NCI-H1930 (cell line): ENCODE measurements at regions not wholly inside any gene's neighbourhood (a gene's known extent, or its start where the extent isn't known, plus 50 kb on each side); places are given as distances from the start of the nearest gene placed in this dataset.
"Not testable (repeated sequence)": the region's sequence is repeated elsewhere in the genome, so short reads cannot be mapped to it uniquely, and the experiment has no call there.

Experiments used
- DNase-seq, 2 experiments: peaks; one replicate each; lab custom pipeline; 2025; lab: John Stamatoyannopoulos, UW

DNA sequence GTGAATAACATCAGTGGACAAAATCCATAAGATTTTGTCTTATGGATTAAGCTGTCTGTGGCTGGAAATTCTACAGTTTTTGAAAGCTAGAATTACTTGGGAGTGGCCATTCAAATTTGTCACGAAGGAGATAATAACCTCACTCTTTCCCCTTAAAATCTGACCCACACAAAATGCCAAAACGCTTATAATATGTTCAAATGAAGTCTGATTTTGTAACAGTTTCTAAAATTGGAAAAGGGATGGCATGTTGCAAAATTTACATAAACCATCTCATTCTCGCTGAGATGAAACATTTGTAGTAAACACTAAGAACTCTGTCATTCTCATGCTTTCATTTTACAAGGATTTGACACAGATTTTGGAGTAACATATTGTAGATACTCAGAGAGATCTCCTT is 112.7 kb downstream of the GJA1 start:
- no peak for DNase-seq

DNA sequence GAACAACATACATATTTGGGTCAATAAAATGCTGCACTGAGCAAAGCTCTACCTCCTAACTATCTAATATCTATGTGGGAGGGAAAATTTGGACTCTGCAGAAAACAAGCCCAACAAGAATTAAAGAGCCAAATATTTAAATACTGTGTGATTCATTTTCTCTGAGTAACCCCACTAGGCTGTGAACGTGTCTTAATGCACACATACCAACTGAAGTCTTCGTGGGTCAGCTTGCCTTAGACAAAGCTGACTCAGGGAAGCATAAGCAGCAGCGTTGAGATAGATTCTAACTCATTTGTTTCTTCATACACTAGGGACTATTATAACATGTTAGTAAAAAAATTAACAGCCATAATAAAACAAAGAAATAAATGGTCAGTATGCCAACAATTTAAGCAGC is 114.3 kb downstream of the GJA1 start:
- DNase-seq, result no peak

DNA sequence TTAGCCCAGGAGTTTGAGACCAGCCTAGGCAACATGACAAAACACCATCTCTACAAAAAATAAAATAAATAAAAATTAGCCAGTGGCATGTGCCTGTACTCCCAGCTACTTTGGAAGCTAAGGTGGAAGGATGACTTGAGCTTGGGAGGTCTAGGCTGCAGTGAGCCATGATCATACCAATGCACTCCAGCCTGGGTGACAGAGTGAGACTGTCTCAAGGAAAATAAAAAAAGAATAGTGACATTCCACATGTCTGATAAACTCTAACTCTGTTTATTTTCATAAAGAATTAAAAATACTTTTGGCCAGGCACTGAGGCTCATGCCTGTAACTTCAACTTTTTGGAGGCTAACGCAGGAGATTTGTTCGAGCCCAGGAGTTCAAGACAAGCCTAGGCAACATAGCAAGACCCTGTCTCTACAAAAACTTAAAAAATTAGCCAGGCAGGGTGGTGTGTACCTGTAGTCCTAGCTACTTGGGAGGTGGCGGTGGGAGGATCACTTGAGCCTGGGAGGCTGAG is 115.1 kb downstream of the GJA1 start:
- no peak for DNase-seq

GRCh38 chr6:121555201-121555600 is 119.8 kb downstream of the GJA1 start:
- no peak for DNase-seq

GRCh38 chr6:121556149-121556548 is 120.7 kb downstream of the GJA1 start:
- not testable (repeated sequence) for DNase-seq

GRCh38 chr6:121557146-121557940 is 121.9 kb downstream of the GJA1 start:
- no peak for DNase-seq

DNA sequence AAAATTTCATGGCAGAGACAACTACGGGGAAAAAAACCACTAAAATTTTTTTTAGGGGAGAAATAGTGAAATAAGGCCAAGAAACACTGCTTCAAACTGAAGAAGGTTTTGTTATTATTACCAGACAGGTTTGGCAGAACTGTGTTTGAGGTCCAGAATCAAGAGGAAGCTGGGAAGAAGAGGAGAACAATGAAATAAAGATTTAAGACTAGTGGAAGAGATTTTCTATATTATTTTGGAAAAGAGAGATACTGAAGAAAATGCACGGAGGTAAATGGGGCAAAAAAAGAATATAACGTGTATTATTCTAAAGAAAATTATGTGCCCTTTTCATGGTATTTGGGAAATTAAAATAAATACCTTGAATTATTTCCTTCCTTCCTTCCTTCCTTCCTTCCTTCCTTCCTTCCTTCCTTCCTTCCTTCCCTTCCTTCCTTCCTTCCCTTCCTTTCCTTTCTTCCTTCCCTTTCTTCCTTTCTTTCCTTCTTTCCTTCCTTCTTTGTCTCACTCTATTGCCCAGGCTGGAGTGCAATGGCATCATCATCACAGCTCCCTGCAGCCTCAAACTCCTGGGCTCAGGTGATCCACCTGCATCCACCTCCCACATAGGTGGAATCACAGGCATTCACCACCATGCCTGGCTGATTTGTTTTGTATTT is 124.3 kb downstream of the GJA1 start:
- no peak for DNase-seq

DNA sequence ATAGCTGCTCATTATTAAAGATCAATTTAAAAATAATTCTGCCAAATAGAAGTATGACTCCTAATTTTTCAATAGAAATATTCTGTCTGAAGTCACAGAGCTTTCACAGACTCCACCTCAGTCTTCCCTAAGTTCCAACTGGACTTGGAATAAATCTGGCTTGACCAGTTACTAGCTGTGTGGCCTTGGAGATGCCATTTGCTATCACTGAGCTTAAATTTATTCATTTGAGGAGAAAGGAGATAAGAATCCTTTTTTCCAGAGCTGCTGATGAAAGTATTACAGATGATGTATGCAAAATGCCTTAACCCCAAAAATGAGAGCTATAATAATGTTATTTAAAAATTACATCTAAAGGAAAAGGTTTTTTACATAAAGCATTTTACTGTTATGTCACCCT is 125.0 kb downstream of the GJA1 start:
- no peak for DNase-seq

DNA sequence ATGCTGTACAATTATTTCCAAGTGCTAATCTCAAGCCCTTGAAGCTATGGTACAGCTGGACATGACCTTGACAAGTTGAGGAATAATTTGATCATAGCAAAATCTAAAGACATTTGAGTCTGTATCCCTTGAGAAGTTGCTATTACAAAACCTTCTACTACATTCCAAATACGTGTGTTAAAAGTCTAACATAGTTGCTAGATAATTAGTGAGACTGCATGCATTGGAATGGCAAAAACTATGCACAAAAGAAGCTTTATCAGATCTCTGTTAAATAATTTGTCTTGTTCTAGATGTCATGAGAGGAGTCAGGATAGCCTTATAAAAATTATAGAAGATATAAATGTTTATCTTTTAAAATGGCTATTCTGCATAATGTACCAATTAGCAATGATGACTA is 127.8 kb downstream of the GJA1 start:
- DNase-seq, result no peak

DNA sequence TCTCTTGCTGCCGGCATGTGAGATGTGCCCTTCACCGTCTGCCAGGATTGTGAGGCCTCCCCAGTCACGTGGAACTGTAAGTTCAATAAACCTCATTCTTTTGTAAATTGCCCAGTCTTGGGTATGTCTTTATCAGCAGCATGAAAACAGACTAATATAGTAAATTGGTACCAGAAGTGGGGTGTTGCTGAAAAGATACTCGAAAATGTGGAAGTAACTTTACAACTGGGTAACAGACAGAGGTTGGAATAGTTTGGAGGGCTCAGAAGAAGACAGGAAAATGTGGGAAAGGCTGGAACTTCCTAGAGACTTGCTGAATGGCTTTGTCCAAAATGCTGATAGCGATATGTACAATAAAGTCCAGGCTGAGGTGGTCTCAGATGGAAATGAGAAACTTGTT is 129.1 kb downstream of the GJA1 start:
- DNase-seq, result not testable (repeated sequence)

DNA sequence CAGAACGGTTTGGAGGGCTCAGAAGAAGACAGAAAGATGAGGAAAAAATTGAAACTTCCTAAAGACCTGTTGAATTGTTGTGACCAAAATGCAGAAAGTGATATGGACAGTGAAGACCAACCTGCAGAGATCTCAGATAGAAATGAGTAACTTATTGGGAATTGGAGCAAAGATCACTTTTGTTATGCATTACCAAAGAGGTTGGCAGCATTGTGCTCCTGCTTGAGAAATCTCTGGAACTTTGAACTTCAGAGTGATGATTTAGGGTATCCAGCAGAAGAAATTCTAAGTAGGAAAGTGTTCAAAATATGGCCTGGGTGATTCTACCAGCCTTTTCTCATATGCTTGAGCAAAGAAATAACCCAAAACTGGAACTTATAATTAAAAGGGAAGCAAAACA is 136.0 kb downstream of the GJA1 start:
- DNase-seq, result no peak

DNA sequence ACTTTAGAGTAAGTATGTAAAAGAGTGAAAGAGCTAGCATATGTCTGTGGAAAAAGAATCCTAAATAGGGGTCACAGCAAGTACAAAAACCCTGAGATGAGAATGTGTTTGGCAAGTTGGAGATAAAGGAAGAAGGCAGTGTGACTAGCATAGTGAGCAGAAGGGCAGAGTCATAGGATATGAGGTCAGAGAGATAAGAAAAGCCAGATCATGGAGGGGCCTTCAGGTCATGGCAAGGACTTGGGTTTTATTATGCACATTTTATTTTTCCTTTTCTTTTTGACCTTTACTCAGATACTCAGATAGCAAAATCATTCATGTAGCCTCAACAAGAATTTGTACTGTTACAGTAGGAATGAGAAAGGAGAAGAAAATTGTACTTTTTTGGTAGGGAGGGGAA is 138.0 kb downstream of the GJA1 start:
- no peak for DNase-seq

- no peak for DNase-seq
Observed at GRCh38 chr6:121578216-121578615, 142.8 kb downstream of the GJA1 start.

DNA sequence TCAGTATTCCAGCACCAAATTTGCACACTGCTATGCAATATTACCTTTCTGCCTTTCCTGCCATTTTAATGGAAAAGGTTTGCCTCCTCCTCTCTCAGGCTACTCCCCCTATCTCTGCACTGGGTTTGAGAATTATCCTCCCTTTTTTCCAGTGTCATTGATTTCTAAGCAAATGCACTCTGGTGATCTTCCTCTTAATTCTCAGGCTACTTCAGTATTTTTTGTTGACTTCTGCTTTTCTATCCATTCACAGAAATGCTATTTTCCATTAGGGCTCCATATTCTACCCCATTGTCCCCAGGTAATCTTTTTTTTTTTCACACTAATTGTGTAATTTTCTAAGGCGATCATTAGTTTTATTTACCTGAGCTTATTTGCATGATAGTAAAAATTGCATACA is 144.0 kb downstream of the GJA1 start:
- no peak for DNase-seq

DNA sequence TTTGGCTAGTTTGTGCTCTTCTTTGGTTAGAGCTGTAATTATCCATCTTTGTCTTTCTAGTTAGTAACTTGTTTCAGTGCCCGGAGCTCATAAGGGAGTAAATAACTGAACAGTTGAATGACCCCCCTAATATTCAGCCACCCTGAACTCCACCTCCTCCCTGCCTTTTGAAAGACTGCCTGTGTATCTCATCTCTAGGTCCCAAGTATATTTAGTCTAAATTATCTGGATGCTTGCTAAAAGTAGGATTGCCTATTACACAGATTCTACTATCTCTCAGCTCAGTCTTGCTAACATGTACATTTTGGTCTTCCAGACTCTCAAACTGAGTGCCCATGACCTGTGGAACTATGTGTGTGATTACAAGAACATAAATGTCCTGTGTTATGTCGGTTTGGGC is 145.9 kb downstream of the GJA1 start:
- no peak for DNase-seq

DNA sequence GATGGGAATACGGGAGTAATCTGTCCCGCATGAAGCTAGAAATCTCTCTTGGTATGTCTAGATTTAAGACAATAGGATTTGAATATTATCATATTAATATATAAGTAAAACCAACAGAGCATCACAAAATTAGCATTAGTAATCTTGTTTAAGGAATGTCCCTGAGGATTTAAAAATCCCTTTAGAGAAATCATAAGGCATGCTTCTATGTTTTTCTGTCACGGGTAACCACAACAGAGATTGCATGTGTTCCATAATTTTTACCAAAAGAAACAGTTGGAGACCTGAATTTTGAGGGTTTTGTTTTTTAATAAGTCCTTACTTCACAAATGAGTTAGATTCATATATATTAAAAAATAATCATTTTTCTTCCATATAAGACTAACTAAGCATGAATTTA is 146.8 kb downstream of the GJA1 start:
- DNase-seq, result no peak

- no peak for DNase-seq
Observed at GRCh38 chr6:121584586-121585369, 149.3 kb downstream of the GJA1 start.

- no peak for DNase-seq
Observed at GRCh38 chr6:121590438-121590837, 155.0 kb downstream of the GJA1 start.

DNA sequence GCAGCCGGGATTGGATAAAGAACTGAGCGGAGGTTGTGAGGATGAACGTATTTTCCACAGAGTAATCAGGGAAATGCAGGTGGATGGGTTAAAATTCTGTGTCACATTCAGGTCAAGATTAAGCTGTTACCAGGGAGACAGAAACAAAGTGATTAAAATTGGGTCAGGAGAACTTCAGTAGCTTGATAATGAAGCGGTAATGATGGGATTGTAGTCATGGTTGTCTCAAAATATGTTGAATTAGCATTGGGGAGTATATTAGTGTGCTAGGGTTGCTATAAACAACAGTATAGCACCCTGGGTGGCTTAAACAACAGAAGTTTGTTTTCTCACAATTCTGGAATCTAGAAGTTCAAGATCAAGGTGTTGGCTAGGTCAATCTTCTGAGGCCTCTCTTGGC is 155.5 kb downstream of the GJA1 start:
- DNase-seq, result no peak

GRCh38 chr6:121592261-121592935 is 157.0 kb downstream of the GJA1 start:
- no peak for DNase-seq

- DNase-seq, result no peak
Observed at GRCh38 chr6:121593011-121593641, 157.7 kb downstream of the GJA1 start.

DNA sequence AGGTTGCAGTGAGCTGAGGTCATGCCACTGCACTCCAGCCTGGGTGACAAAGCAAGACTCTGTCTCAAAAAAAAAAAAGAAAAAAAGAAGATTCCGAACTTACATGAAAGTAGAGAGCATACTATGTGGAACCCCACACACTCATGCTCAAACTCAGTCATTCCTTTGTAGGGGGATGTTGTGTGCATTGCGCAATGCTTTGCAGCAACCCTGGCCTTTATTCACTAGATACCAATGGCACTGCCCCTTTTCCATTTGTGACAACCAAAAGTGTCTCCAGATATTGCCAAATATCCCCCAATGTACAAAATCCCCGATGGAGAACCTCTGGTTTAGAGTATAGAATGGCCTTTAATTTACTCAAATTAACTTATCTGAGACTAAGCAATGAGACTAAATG is 158.6 kb downstream of the GJA1 start:
- no peak for DNase-seq
